Endothelial cell of hepatic sinusoid (primary cell): ENCODE measurements at regions not wholly inside any gene's neighbourhood (a gene's known extent, or its start where the extent isn't known, plus 50 kb on each side); places are given as distances from the start of the nearest gene placed in this dataset.

Experiments used
- in situ Hi-C: cut with HindIII; loops from 2 replicates; pipeline ENCODE4 v1.10.0; 2017; ENCODE audit warnings: low sequenced_read_pairs

GRCh38 chr2:144333143-144333555, 186.8 kb downstream of the ZEB2 start:
- in situ Hi-C loops, result no loop called here

GRCh38 chr2:144332356-144333142, 187.4 kb downstream of the ZEB2 start:
- in situ Hi-C loops, result no loop called here

GRCh38 chr2:144331674-144332355, 188.1 kb downstream of the ZEB2 start:
- in situ Hi-C loops, result no loop called here

- in situ Hi-C loops, result no loop called here
Observed at GRCh38 chr2:144330951-144331673, 188.8 kb downstream of the ZEB2 start.

- in situ Hi-C loops, result no loop called here
Observed at GRCh38 chr2:144329472-144329871, 190.4 kb downstream of the ZEB2 start.

- in situ Hi-C loops, result no loop called here
Observed at GRCh38 chr2:144328938-144329337, 191.0 kb downstream of the ZEB2 start.

- in situ Hi-C loops, result no loop called here
Observed at GRCh38 chr2:144326825-144327224, 193.1 kb downstream of the ZEB2 start.

GRCh38 chr2:144325086-144325485, 194.8 kb downstream of the ZEB2 start:
- in situ Hi-C loops, result no loop called here

- in situ Hi-C loops, result no loop called here
Observed at GRCh38 chr2:144324446-144325045, 195.4 kb downstream of the ZEB2 start.

- in situ Hi-C loops, result no loop called here
Observed at GRCh38 chr2:144323946-144324345, 196.0 kb downstream of the ZEB2 start.

GRCh38 chr2:144322379-144322778, 197.5 kb downstream of the ZEB2 start:
- in situ Hi-C loops, result no loop called here

- in situ Hi-C loops, result no loop called here
Observed at GRCh38 chr2:144320491-144320890, 199.4 kb downstream of the ZEB2 start.

GRCh38 chr2:144317071-144317738, 202.7 kb downstream of the ZEB2 start:
- in situ Hi-C loops, result no loop called here

- in situ Hi-C loops, result no loop called here
Observed at GRCh38 chr2:144310889-144311608, 208.9 kb downstream of the ZEB2 start.

GRCh38 chr2:144310484-144310883, 209.4 kb downstream of the ZEB2 start:
- in situ Hi-C loops, result no loop called here

GRCh38 chr2:144307711-144308110, 212.2 kb downstream of the ZEB2 start:
- in situ Hi-C loops, result no loop called here

- in situ Hi-C loops, result no loop called here
Observed at GRCh38 chr2:144304202-144304601, 215.7 kb downstream of the ZEB2 start.

- in situ Hi-C loops, result no loop called here
Observed at GRCh38 chr2:144300632-144301031, 219.3 kb downstream of the ZEB2 start.

GRCh38 chr2:144290276-144290675, 229.6 kb downstream of the ZEB2 start:
- in situ Hi-C loops, result no loop called here

GRCh38 chr2:144288438-144288837, 231.5 kb downstream of the ZEB2 start:
- in situ Hi-C loops, result no loop called here
